MM.1S (cell line): ENCODE measurements at regions not wholly inside any gene's neighbourhood (a gene's known extent, or its start where the extent isn't known, plus 50 kb on each side); places are given as distances from the start of the nearest gene placed in this dataset.

ENCODE experiments used
- DNase-seq: peaks from one replicate; pipeline ENCODE4 v3.0.0-alpha.2; 2015
- H2AFZ ChIP-seq: fragments of 300-600 bp; sonication (generic); 2 replicates; pipeline ENCODE4 v1.6.0; 2016; ENCODE audit warnings: antibody characterized with exemption, low read length
- H3F3A ChIP-seq: fragments of 300-600 bp; sonication (generic); 2 replicates; pipeline ENCODE4 v1.6.1; 2016; ENCODE audit warnings: mild to moderate bottlenecking, antibody characterized with exemption, low read length, moderate library complexity, mixed read lengths; ENCODE audit not compliant: insufficient read depth
- H3K27ac ChIP-seq: fragments of 300-600 bp; sonication (generic); 2 replicates; pipeline ENCODE4 v1.5.1; 2016; ENCODE audit warnings: mild to moderate bottlenecking, low read length
- H3K27me3 ChIP-seq: fragments of 300-600 bp; sonication (generic); replicated peaks from 2 replicates; pipeline ENCODE4 v1.6.0; 2016; ENCODE audit warnings: low read length; ENCODE audit not compliant: insufficient read depth
- H3K36me3 ChIP-seq: fragments of 300-600 bp; sonication (generic); replicated peaks from 2 replicates; pipeline ENCODE4 v1.6.1; 2016; ENCODE audit warnings: mild to moderate bottlenecking, low read length, mixed read lengths; ENCODE audit not compliant: insufficient read depth
- H3K4me1 ChIP-seq: fragments of 300-600 bp; sonication (generic); 2 replicates; pipeline ENCODE4 v1.6.1; 2016; ENCODE audit warnings: low read length, mixed read lengths
- H3K4me2 ChIP-seq: fragments of 300-600 bp; sonication (generic); 2 replicates; pipeline ENCODE4 v1.6.0; 2016; ENCODE audit warnings: low read depth, low read length
- H3K4me3 ChIP-seq: fragments of 300-600 bp; sonication (generic); 2 replicates; pipeline ENCODE4 v1.5.1; 2016; ENCODE audit warnings: low read length, mixed read lengths
- H3K79me2 ChIP-seq: fragments of 300-600 bp; sonication (generic); 2 replicates; pipeline ENCODE4 v1.6.1; 2016; ENCODE audit warnings: mixed run types, low read length, mixed read lengths
- H3K9ac ChIP-seq: fragments of 300-600 bp; sonication (generic); 2 replicates; pipeline ENCODE4 v1.6.1; 2016; ENCODE audit warnings: low read length, mixed read lengths
- H3K9me2 ChIP-seq: fragments of 300-600 bp; sonication (generic); replicated peaks from 2 replicates; pipeline ENCODE4 v1.6.1; 2016; ENCODE audit warnings: mild to moderate bottlenecking, low read length, mixed read lengths; ENCODE audit not compliant: insufficient read depth
- H3K9me3 ChIP-seq: fragments of 300-600 bp; sonication (generic); replicated peaks from 2 replicates; pipeline ENCODE4 v1.6.1; 2016; ENCODE audit warnings: mild to moderate bottlenecking, low read length, mixed read lengths; ENCODE audit not compliant: insufficient read depth
- H4K20me1 ChIP-seq: fragments of 300-600 bp; sonication (generic); 2 replicates; pipeline ENCODE4 v1.6.1; 2016; ENCODE audit warnings: mild to moderate bottlenecking, low read length, moderate library complexity, mixed read lengths; ENCODE audit not compliant: insufficient read depth
- CTCF ChIP-seq: fragments of 300-600 bp; sonication (generic); IDR thresholded peaks from 2 replicates; pipeline ENCODE4 v1.5.1; 2016; ENCODE audit warnings: antibody characterized with exemption, low read length, mixed read lengths
- EZH2 ChIP-seq: fragments of 300-600 bp; sonication (generic); optimal IDR thresholded peaks from 2 replicates; pipeline ENCODE3; 2017; ENCODE audit warnings: low read depth, mild to moderate bottlenecking, antibody characterized with exemption, low read length, mixed read lengths
- EZH2phosphoT487 ChIP-seq: fragments of 300-600 bp; sonication (generic); IDR thresholded peaks from 2 replicates; pipeline ENCODE4 v1.6.1; 2018; ENCODE audit warnings: antibody characterized with exemption, low read length

- Histone ChIP-seq H3K4me1 (no peaks in the 10 kb centered on the region), H3K9me2 (no peaks in the 10 kb centered on the region), H3K4me3 (no peak overlapping the region), H4K20me1 (no peaks in the 10 kb centered on the region), H3F3A (no peaks in the 10 kb centered on the region), H3K36me3 (no peaks in the 10 kb centered on the region), H3K9ac (no peak overlapping the region), H3K27ac (no peak overlapping the region), H3K79me2 (no peaks in the 10 kb centered on the region), H3K27me3 (no peaks in the 10 kb centered on the region), H3K9me3 (no peaks in the 10 kb centered on the region), H2AFZ (no peak overlapping the region), H3K4me2 (no peak overlapping the region)
- no peak for DNase-seq
- TF ChIP-seq EZH2 (no peak), EZH2phosphoT487 (no peak), CTCF (no peak)
Measured at GRCh38 chr5:38634568-38635369, 78.3 kb upstream of the LIFR start.

- Histone ChIP-seq H3F3A (no peaks in the 10 kb centered on the region), H4K20me1 (no peaks in the 10 kb centered on the region), H3K27me3 (no peaks in the 10 kb centered on the region), H3K79me2 (no peaks in the 10 kb centered on the region), H3K9ac (no peak overlapping the region), H3K9me2 (no peaks in the 10 kb centered on the region), H3K27ac (no peak overlapping the region), H3K4me2 (no peak overlapping the region), H3K4me3 (no peak overlapping the region), H3K9me3 (no peaks in the 10 kb centered on the region), H3K4me1 (no peaks in the 10 kb centered on the region), H2AFZ (no peak overlapping the region), H3K36me3 (no peaks in the 10 kb centered on the region)
- DNase-seq = no peak
- no peak for TF ChIP-seq EZH2phosphoT487
- no peak for TF ChIP-seq CTCF
- TF ChIP-seq EZH2 = no peak
Measured at GRCh38 chr5:38636626-38637025, 80.2 kb upstream of the LIFR start.

GRCh38 chr5:38638656-38639055, 82.2 kb upstream of the LIFR start:
- H3K36me3 ChIP-seq = no peaks in the 10 kb centered on the region
- H3K27ac ChIP-seq = no peak overlapping the region
- no peak overlapping the region for H3K4me3 ChIP-seq
- no peak for TF ChIP-seq EZH2phosphoT487
- no peak for TF ChIP-seq CTCF
- no peak for TF ChIP-seq EZH2
- no peaks in the 10 kb centered on the region for H3K4me1 ChIP-seq
- no peaks in the 10 kb centered on the region for H3K79me2 ChIP-seq
- H4K20me1 ChIP-seq = no peaks in the 10 kb centered on the region
- H3K4me2 ChIP-seq = no peak overlapping the region
- H2AFZ ChIP-seq = no peak overlapping the region
- no peaks in the 10 kb centered on the region for H3K27me3 ChIP-seq
- no peaks in the 10 kb centered on the region for H3F3A ChIP-seq
- no peak overlapping the region for H3K9ac ChIP-seq
- no peaks in the 10 kb centered on the region for H3K9me3 ChIP-seq
- no peaks in the 10 kb centered on the region for H3K9me2 ChIP-seq
- no peak for DNase-seq
